Panc1 (cell line): ENCODE measurements at regions not wholly inside any gene's neighbourhood (a gene's known extent, or its start where the extent isn't known, plus 50 kb on each side); places are given as distances from the start of the nearest gene placed in this dataset.

Experiments used
- ATAC-seq: fragments of 200-7000 bp; cut with Tn5 transposase; 2 replicates; pipeline ENCODE4 v1.9.1; 2020; ENCODE audit warnings: mild to moderate bottlenecking, moderate library complexity
- BruUV-seq: library from RNA; stranded (reverse); fragments of 400-500 nt; replicated peaks from 2 replicates; lab custom pipeline; 2021; lab: Mats Ljungman, UMichigan
- CTCF ChIA-PET: fragments of 300-600 bp; sonication (Branson Sonifier 250); formaldehyde crosslinking; loops from one replicate; lab custom pipeline; 2022; ENCODE audit warnings: antibody characterized with exemption; lab: Charles Lee
- POLR2A ChIA-PET: fragments of 300-600 bp; sonication (Branson Sonifier 250); formaldehyde crosslinking; loops from one replicate; lab custom pipeline; 2022; ENCODE audit warnings: antibody characterized with exemption; lab: Charles Lee
- DNase-seq: peaks from one replicate; pipeline ENCODE4 v3.0.0-alpha.2; 2010; ENCODE audit warnings: low read depth, low spot score
- H3K27ac ChIP-seq: 2 replicates; pipeline ENCODE4 v1.5.1; 2011; ENCODE audit warnings: mild to moderate bottlenecking, low read length, inconsistent platforms
- H3K27me3 ChIP-seq: fragments of 200-500 bp; sonication (Bioruptor generic); 2 replicates; pipeline ENCODE4 v1.6.0; 2014; ENCODE audit warnings: low read length, inconsistent platforms; ENCODE audit not compliant: control insufficient read depth, insufficient read depth
- H3K36me3 ChIP-seq: fragments of 200-500 bp; sonication (Bioruptor generic); 2 replicates; pipeline ENCODE4 v1.5.1; 2014; ENCODE audit warnings: inconsistent platforms, mild to moderate bottlenecking, low read length, moderate library complexity; ENCODE audit not compliant: control insufficient read depth, insufficient read depth
- H3K4me1 ChIP-seq: 2 replicates; pipeline ENCODE4 v1.5.1; 2011; ENCODE audit warnings: inconsistent platforms, mild to moderate bottlenecking, low read length, moderate library complexity; ENCODE audit not compliant: control insufficient read depth, insufficient read depth
- H3K4me3 ChIP-seq, 2 experiments: 2 replicates each; pipeline ENCODE4 v1.5.1; 2011 to 2012; ENCODE audit warnings: low read depth in 2 of 2, low read length in 2 of 2, mild to moderate bottlenecking in 2 of 2, inconsistent platforms in 1 of 2, moderate library complexity in 1 of 2
- H3K9me3 ChIP-seq: fragments of 200-500 bp; sonication (Bioruptor generic); 2 replicates; pipeline ENCODE4 v1.5.1; 2014; ENCODE audit warnings: low read depth, mild to moderate bottlenecking, inconsistent platforms, low read length, moderate library complexity; ENCODE audit not compliant: control insufficient read depth, insufficient read depth
- CTCF ChIP-seq: fragments of 450-650 bp; IDR thresholded peaks from 2 replicates; pipeline ENCODE4 v1.5.1; 2017; ENCODE audit warnings: mild to moderate bottlenecking
- POLR2AphosphoS5 ChIP-seq: IDR thresholded peaks from 2 replicates; pipeline ENCODE4 v1.6.1; 2012; ENCODE audit warnings: mild to moderate bottlenecking, low read depth, low read length, moderate library complexity
- REST ChIP-seq, 2 experiments: IDR thresholded peaks; 2 replicates each; pipeline ENCODE4 v1.6.1; 2011 to 2012; ENCODE audit warnings: low read depth in 2 of 2, control low read depth in 1 of 2, low read length in 1 of 2, mild to moderate bottlenecking in 1 of 2, moderate library complexity in 1 of 2; ENCODE audit not compliant: insufficient read depth in 1 of 2
- SIN3A ChIP-seq: IDR thresholded peaks from 2 replicates; pipeline ENCODE4 v1.6.1; 2012; ENCODE audit warnings: low read depth, mild to moderate bottlenecking, low read length, moderate library complexity, borderline replicate concordance; ENCODE audit not compliant: insufficient read depth
- TCF7L2 ChIP-seq: IDR thresholded peaks from 2 replicates; pipeline ENCODE4 v1.6.1; 2011; ENCODE audit warnings: mild to moderate bottlenecking, low read depth, low read length, inconsistent platforms
- in situ Hi-C: cut with HindIII; loops from 2 replicates; pipeline ENCODE4 v1.10.0; 2016; ENCODE audit warnings: low sequenced_read_pairs, low pct_unique_long_range_greater_than_20kb
- intact Hi-C: fragments of 100-400 bp; cut with micrococcal nuclease; formaldehyde crosslinking; loops from one replicate; pipeline ENCODE4 v1.10.0; 2022; ENCODE audit not compliant: unreplicated experiment

- Histone ChIP-seq H3K4me3 (no peak overlapping the region), H3K4me1 (no peaks in the 10 kb centered on the region), H3K27me3 (no peaks in the 10 kb centered on the region), H3K27ac (no peak overlapping the region), H3K9me3 (no peaks in the 10 kb centered on the region), H3K36me3 (no peaks in the 10 kb centered on the region)
- ATAC-seq: no peak
- POLR2A ChIA-PET: no interaction called here
- intact Hi-C loops (no loop called here), in situ Hi-C loops (no loop called here)
- no peak for DNase-seq
- CTCF ChIA-PET: no interaction called here
- no TSS peak for BruUV-seq
- TF ChIP-seq CTCF: peak; percentile 41
- TF ChIP-seq TCF7L2: no peak
Measured at GRCh38 chr4:155025762-155026457, 182.5 kb upstream of the NPY2R start.

- intact Hi-C loops: no loop called here
- CTCF ChIA-PET: no interaction called here
- POLR2A ChIA-PET: no interaction called here
- no peaks in the 10 kb centered on the region for H3K36me3 ChIP-seq
- ATAC-seq (no peak), DNase-seq (no peak)
- H3K9me3 ChIP-seq: no peaks in the 10 kb centered on the region
- H3K27me3 ChIP-seq: no peaks in the 10 kb centered on the region
- no peak for TF ChIP-seq POLR2AphosphoS5
- TF ChIP-seq TCF7L2: no peak
- no peak for TF ChIP-seq CTCF
- no peak for TF ChIP-seq REST (IDR thresholded peaks at IDR 0.05; ENCODE audit: insufficient read depth in 1 of 2, low read depth in 2 of 2, low read length in 1 of 2)
- no peak for TF ChIP-seq SIN3A
- H3K4me3 ChIP-seq: no peak overlapping the region
- in situ Hi-C loops: no loop called here
- H3K27ac ChIP-seq: no peak overlapping the region
- no TSS peak for BruUV-seq
- no peaks in the 10 kb centered on the region for H3K4me1 ChIP-seq
Measured at GRCh38 chr4:155026715-155027114, 181.7 kb upstream of the NPY2R start.
